ENCODE measurements at regions not wholly inside any gene's neighbourhood (a gene's known extent, or its start where the extent isn't known, plus 50 kb on each side); places are given as distances from the start of the nearest gene placed in this dataset.

- DNase-seq = no peak
Observed at GRCh38 chr11:95375451-95375850, 144.4 kb upstream of the SESN3 start.

- DNase-seq = no peak
Observed at GRCh38 chr11:95374105-95374504, 143.1 kb upstream of the SESN3 start.

GRCh38 chr11:95373241-95373640 lies 142.2 kb upstream of the SESN3 start:
- no peak for DNase-seq

GRCh38 chr11:95372097-95372656 lies 141.2 kb upstream of the SESN3 start:
- no peak for DNase-seq

- peak in 1 of 2 donors; percentile 13 for DNase-seq
Observed at GRCh38 chr11:95371153-95371552, 140.2 kb upstream of the SESN3 start.

- DNase-seq = no peak
Observed at GRCh38 chr11:95367726-95368125, 136.7 kb upstream of the SESN3 start.

- DNase-seq = no peak
Observed at GRCh38 chr11:95365348-95365747, 134.3 kb upstream of the SESN3 start.

GRCh38 chr11:95364324-95365295 lies 133.6 kb upstream of the SESN3 start:
- DNase-seq = no peak

GRCh38 chr11:95363708-95364107 lies 132.7 kb upstream of the SESN3 start:
- DNase-seq = no peak

GRCh38 chr11:95363164-95363563 lies 132.2 kb upstream of the SESN3 start:
- DNase-seq = no peak

GRCh38 chr11:95361180-95361579 lies 130.2 kb upstream of the SESN3 start:
- DNase-seq = no peak

- DNase-seq = no peak
Observed at GRCh38 chr11:95360377-95361075, 129.5 kb upstream of the SESN3 start.

- no peak for DNase-seq
Observed at GRCh38 chr11:95359756-95360155, 128.8 kb upstream of the SESN3 start.

GRCh38 chr11:95359341-95359663 lies 128.3 kb upstream of the SESN3 start:
- DNase-seq = no peak

- no peak for DNase-seq
Observed at GRCh38 chr11:95358511-95359340, 127.7 kb upstream of the SESN3 start.

- no peak for DNase-seq
Observed at GRCh38 chr11:95354304-95354703, 123.3 kb upstream of the SESN3 start.

- no peak for DNase-seq
Observed at GRCh38 chr11:95353706-95354105, 122.7 kb upstream of the SESN3 start.

GRCh38 chr11:95352733-95353346 lies 121.8 kb upstream of the SESN3 start:
- DNase-seq = no peak

GRCh38 chr11:95349345-95349942 lies 118.4 kb upstream of the SESN3 start:
- DNase-seq = no peak

- DNase-seq = no peak
Observed at GRCh38 chr11:95346265-95346664, 115.3 kb upstream of the SESN3 start.

- no peak for DNase-seq
Observed at GRCh38 chr11:95345651-95346050, 114.6 kb upstream of the SESN3 start.
